NB4 (cell line): ENCODE measurements at regions not wholly inside any gene's neighbourhood (a gene's known extent, or its start where the extent isn't known, plus 50 kb on each side); places are given as distances from the start of the nearest gene placed in this dataset.
"Not testable (repeated sequence)": the region's sequence is repeated elsewhere in the genome, so short reads cannot be mapped to it uniquely, and the experiment has no call there.

ENCODE experiments used
- DNase-seq: peaks from one replicate; pipeline ENCODE4 v3.0.0; 2010; ENCODE audit warnings: low read depth
- H3K4me3 ChIP-seq: one replicate; pipeline ENCODE4 v1.5.1; 2011; ENCODE audit warnings: mild to moderate bottlenecking, low read depth, low read length, moderate library complexity
- CTCF ChIP-seq: IDR thresholded peaks from one replicate; pipeline ENCODE4 v1.5.1; 2012; ENCODE audit warnings: low read depth, low read length
- MAX ChIP-seq: IDR thresholded peaks from 2 replicates; pipeline ENCODE4 v1.6.1; 2011; ENCODE audit warnings: low read depth, low read length
- MYC ChIP-seq: IDR thresholded peaks from 2 replicates; pipeline ENCODE4 v1.6.1; 2011; ENCODE audit warnings: low read depth, low read length
- POLR2A ChIP-seq: IDR thresholded peaks from 2 replicates; pipeline ENCODE4 v1.6.1; 2011; ENCODE audit warnings: mild to moderate bottlenecking; ENCODE audit not compliant: insufficient read length; ENCODE audit errors: extremely low read depth

GRCh38 chr3:153567556-153567955 is 405.5 kb downstream of the RAP2B start:
- no peak overlapping the region for H3K4me3 ChIP-seq
- no peak for TF ChIP-seq MYC
- TF ChIP-seq MAX, result no peak
- no peak for TF ChIP-seq POLR2A
- no peak for TF ChIP-seq CTCF
- no peak for DNase-seq

GRCh38 chr3:153570481-153570880 is 408.5 kb downstream of the RAP2B start:
- not testable (repeated sequence) for DNase-seq

GRCh38 chr3:153572165-153572564 is 410.1 kb downstream of the RAP2B start:
- no peak for DNase-seq
- H3K4me3 ChIP-seq, result no peak overlapping the region
- no peak for TF ChIP-seq CTCF
- TF ChIP-seq MYC, result no peak

More at GRCh38 chr3:153570481-153570880, 408.5 kb downstream of the RAP2B start:
- H3K4me3 ChIP-seq, result not testable (repeated sequence)

GRCh38 chr3:153572654-153573053 is 410.6 kb downstream of the RAP2B start:
- H3K4me3 ChIP-seq, result no peak overlapping the region
- no peak for DNase-seq
- TF ChIP-seq MAX, result no peak
- no peak for TF ChIP-seq MYC
- no peak for TF ChIP-seq CTCF
- no peak for TF ChIP-seq POLR2A

GRCh38 chr3:153573481-153573880 is 411.5 kb downstream of the RAP2B start:
- TF ChIP-seq MYC (no peak), POLR2A (no peak), CTCF (no peak), MAX (no peak)
- no peak for DNase-seq
- no peak overlapping the region for H3K4me3 ChIP-seq

- no peak overlapping the region for H3K4me3 ChIP-seq
- TF ChIP-seq MAX (no peak), POLR2A (no peak), MYC (no peak), CTCF (no peak)
- no peak for DNase-seq
Observed at GRCh38 chr3:153574445-153574844, 412.4 kb downstream of the RAP2B start.
